ENCODE measurements at regions not wholly inside any gene's neighbourhood (a gene's known extent, or its start where the extent isn't known, plus 50 kb on each side); places are given as distances from the start of the nearest gene placed in this dataset.

- FAIRE-seq (no peak), DNase-seq (ENCODE audit: low read depth in 1 of 2, low spot score in 1 of 2) (no peak), ATAC-seq (no peak)
- Histone ChIP-seq H3K9me3 (no peaks in the 10 kb centered on the region), H3K4me3 (no peak overlapping the region), H3K4me1 (0 out of 3 replicates have a peak, but pooled peaks cover 2% of the 10 kb centered on the region), H3K4me2 (no peak overlapping the region), H3K27ac (no peak overlapping the region)
- 26% methylated on average over 1 of the region's 1 CpG for WGBS (ENCODE audit: missing lambda C conversion rate)
- CTCF ChIA-PET = interaction anchor here (0.6 kb wide), 1 partner anchor 30 kb away, joined by 3 read pairs; no protein-coding TSS in a partner anchor
- POLR2A ChIA-PET = no interaction called here
- no peak for TF ChIP-seq NFE2L2 (conservative IDR thresholded peaks at IDR 0.05; ENCODE audit: low read length)
- TF ChIP-seq, protein P1, sequence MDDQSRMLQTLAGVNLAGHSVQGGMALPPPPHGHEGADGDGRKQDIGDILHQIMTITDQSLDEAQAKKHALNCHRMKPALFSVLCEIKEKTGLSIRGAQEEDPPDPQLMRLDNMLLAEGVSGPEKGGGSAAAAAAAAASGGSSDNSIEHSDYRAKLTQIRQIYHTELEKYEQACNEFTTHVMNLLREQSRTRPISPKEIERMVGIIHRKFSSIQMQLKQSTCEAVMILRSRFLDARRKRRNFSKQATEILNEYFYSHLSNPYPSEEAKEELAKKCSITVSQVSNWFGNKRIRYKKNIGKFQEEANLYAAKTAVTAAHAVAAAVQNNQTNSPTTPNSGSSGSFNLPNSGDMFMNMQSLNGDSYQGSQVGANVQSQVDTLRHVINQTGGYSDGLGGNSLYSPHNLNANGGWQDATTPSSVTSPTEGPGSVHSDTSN (IDR thresholded peaks at IDR 0.05) = no peak
Measured at GRCh38 chr3:153313302-153313965, 151.4 kb downstream of the RAP2B start.

- TF ChIP-seq ZC3H11A (IDR thresholded peaks at IDR 0.05) (no peak), CBX2 (IDR thresholded peaks at IDR 0.05; ENCODE audit: borderline replicate concordance, low read depth) (no peak), CHD4 (IDR thresholded peaks at IDR 0.05; ENCODE audit: borderline replicate concordance) (no peak), FOSL2 (IDR thresholded peaks at IDR 0.05) (no peak), FOSL2 (CRISPR knock-in tag; IDR thresholded peaks at IDR 0.05) (no peak), HOXA7 (CRISPR knock-in tag; IDR thresholded peaks at IDR 0.05) (no peak), RNF2 (IDR thresholded peaks at IDR 0.05; ENCODE audit: borderline replicate concordance, low read depth) (no peak), MAX (IDR thresholded peaks at IDR 0.05) (no peak), HOXB5 (CRISPR knock-in tag; IDR thresholded peaks at IDR 0.05) (no peak), BHLHE40 (IDR thresholded peaks at IDR 0.05; ENCODE audit: low read depth, low read length) (no peak), ZFP36 (IDR thresholded peaks at IDR 0.05; ENCODE audit: borderline replicate concordance, partially characterized antibody) (no peak), NR3C1 (IDR thresholded peaks at IDR 0.05) (no peak), MAFK (IDR thresholded peaks at IDR 0.05; ENCODE audit: partially characterized antibody) (no peak), POLR2A (IDR thresholded peaks at IDR 0.05; ENCODE audit: low read length) (no peak), KDM5A (IDR thresholded peaks at IDR 0.05) (no peak), POLR2AphosphoS2 (conservative IDR thresholded peaks at IDR 0.05; ENCODE audit: low read length) (no peak)
- TF ChIP-seq, protein P2, sequence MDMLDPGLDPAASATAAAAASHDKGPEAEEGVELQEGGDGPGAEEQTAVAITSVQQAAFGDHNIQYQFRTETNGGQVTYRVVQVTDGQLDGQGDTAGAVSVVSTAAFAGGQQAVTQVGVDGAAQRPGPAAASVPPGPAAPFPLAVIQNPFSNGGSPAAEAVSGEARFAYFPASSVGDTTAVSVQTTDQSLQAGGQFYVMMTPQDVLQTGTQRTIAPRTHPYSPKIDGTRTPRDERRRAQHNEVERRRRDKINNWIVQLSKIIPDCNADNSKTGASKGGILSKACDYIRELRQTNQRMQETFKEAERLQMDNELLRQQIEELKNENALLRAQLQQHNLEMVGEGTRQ (IDR thresholded peaks at IDR 0.05) = no peak
- TF ChIP-seq, protein P3, sequence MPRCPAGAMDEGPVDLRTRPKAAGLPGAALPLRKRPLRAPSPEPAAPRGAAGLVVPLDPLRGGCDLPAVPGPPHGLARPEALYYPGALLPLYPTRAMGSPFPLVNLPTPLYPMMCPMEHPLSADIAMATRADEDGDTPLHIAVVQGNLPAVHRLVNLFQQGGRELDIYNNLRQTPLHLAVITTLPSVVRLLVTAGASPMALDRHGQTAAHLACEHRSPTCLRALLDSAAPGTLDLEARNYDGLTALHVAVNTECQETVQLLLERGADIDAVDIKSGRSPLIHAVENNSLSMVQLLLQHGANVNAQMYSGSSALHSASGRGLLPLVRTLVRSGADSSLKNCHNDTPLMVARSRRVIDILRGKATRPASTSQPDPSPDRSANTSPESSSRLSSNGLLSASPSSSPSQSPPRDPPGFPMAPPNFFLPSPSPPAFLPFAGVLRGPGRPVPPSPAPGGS (IDR thresholded peaks at IDR 0.05) = no peak
- TF ChIP-seq, protein P4, sequence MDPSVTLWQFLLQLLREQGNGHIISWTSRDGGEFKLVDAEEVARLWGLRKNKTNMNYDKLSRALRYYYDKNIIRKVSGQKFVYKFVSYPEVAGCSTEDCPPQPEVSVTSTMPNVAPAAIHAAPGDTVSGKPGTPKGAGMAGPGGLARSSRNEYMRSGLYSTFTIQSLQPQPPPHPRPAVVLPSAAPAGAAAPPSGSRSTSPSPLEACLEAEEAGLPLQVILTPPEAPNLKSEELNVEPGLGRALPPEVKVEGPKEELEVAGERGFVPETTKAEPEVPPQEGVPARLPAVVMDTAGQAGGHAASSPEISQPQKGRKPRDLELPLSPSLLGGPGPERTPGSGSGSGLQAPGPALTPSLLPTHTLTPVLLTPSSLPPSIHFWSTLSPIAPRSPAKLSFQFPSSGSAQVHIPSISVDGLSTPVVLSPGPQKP (IDR thresholded peaks at IDR 0.05; ENCODE audit: low read depth, low read length) = no peak
- TF ChIP-seq, protein P5, sequence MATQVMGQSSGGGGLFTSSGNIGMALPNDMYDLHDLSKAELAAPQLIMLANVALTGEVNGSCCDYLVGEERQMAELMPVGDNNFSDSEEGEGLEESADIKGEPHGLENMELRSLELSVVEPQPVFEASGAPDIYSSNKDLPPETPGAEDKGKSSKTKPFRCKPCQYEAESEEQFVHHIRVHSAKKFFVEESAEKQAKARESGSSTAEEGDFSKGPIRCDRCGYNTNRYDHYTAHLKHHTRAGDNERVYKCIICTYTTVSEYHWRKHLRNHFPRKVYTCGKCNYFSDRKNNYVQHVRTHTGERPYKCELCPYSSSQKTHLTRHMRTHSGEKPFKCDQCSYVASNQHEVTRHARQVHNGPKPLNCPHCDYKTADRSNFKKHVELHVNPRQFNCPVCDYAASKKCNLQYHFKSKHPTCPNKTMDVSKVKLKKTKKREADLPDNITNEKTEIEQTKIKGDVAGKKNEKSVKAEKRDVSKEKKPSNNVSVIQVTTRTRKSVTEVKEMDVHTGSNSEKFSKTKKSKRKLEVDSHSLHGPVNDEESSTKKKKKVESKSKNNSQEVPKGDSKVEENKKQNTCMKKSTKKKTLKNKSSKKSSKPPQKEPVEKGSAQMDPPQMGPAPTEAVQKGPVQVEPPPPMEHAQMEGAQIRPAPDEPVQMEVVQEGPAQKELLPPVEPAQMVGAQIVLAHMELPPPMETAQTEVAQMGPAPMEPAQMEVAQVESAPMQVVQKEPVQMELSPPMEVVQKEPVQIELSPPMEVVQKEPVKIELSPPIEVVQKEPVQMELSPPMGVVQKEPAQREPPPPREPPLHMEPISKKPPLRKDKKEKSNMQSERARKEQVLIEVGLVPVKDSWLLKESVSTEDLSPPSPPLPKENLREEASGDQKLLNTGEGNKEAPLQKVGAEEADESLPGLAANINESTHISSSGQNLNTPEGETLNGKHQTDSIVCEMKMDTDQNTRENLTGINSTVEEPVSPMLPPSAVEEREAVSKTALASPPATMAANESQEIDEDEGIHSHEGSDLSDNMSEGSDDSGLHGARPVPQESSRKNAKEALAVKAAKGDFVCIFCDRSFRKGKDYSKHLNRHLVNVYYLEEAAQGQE (IDR thresholded peaks at IDR 0.05) = no peak
- Histone ChIP-seq H3K9me3 (no peaks in the 10 kb centered on the region), H3K4me2 (no peak overlapping the region), H3K4me1 (0 out of 3 replicates have a peak, but pooled peaks cover 2% of the 10 kb centered on the region), H3K4me3 (no peak overlapping the region), H3K27ac (no peak overlapping the region)
- ChIA-PET CTCF (no interaction called here), POLR2A (no interaction called here)
- ATAC-seq (no peak), DNase-seq (ENCODE audit: low read depth in 1 of 2, low spot score in 1 of 2) (no peak), FAIRE-seq (no peak)
- WGBS (ENCODE audit: missing lambda C conversion rate) = 22% methylated on average over 1 of the region's 1 CpG
Measured at GRCh38 chr3:153314038-153314437, 152.0 kb downstream of the RAP2B start.

All from A549 (cell line).